Central memory CD8-positive, alpha-beta T cell (primary cell): ENCODE measurements at regions not wholly inside any gene's neighbourhood (a gene's known extent, or its start where the extent isn't known, plus 50 kb on each side); places are given as distances from the start of the nearest gene placed in this dataset.

Source experiments
- ATAC-seq: fragments of 150-1000 bp; cut with Tn5 transposase; replicated peaks from 2 replicates; pipeline ENCODE4 v1.10.0; 2022; ENCODE audit warnings: mild to moderate bottlenecking, moderate FRiP score, moderate number of reproducible peaks; ENCODE audit not compliant: poor library complexity, severe bottlenecking; ENCODE audit errors: extremely low read depth
- DNase-seq, 2 donors: peaks; one replicate each; pipeline ENCODE4 v3.0.0; 2021; ENCODE audit warnings: low spot score in 2 of 2
- H3K27ac Mint-ChIP-seq: one replicate; pipeline ENCODE4 v1.8.0; 2022; ENCODE audit warnings: low read depth, mild to moderate bottlenecking, moderate library complexity, mixed read lengths
- H3K27me3 Mint-ChIP-seq: one replicate; pipeline ENCODE4 v1.8.0; 2022; ENCODE audit warnings: mixed read lengths
- H3K36me3 Mint-ChIP-seq: one replicate; pipeline ENCODE4 v1.8.0; 2022; ENCODE audit warnings: mild to moderate bottlenecking, moderate library complexity, mixed read lengths; ENCODE audit not compliant: insufficient read depth
- H3K4me1 Mint-ChIP-seq: one replicate; pipeline ENCODE4 v1.8.0; 2022; ENCODE audit warnings: mixed read lengths
- H3K4me3 Mint-ChIP-seq: one replicate; pipeline ENCODE4 v1.8.0; 2022; ENCODE audit warnings: mild to moderate bottlenecking, moderate library complexity, mixed read lengths
- H3K9me3 Mint-ChIP-seq: one replicate; pipeline ENCODE4 v1.8.0; 2022; ENCODE audit warnings: mixed read lengths

- DNase-seq = no peak
- ATAC-seq = no peak
Measured at GRCh38 chr11:121696931-121697670, 244.3 kb upstream of the SORL1-AS1 start.

GRCh38 chr11:121696177-121696871 lies 243.6 kb upstream of the SORL1-AS1 start:
- no peak for ATAC-seq
- Mint-ChIP-seq H3K36me3 (no peaks in the 10 kb centered on the region), H3K27ac (no peak overlapping the region), H3K27me3 (peaks cover 5% of the 10 kb centered on the region), H3K9me3 (no peaks in the 10 kb centered on the region), H3K4me1 (no peaks in the 10 kb centered on the region), H3K4me3 (no peak overlapping the region)
- DNase-seq = no peak

More at GRCh38 chr11:121696931-121697670, 244.3 kb upstream of the SORL1-AS1 start:
- Mint-ChIP-seq H3K9me3 (no peaks in the 10 kb centered on the region), H3K4me3 (no peak overlapping the region), H3K27ac (no peak overlapping the region), H3K4me1 (no peaks in the 10 kb centered on the region), H3K27me3 (peaks cover 9% of the 10 kb centered on the region), H3K36me3 (no peaks in the 10 kb centered on the region)

GRCh38 chr11:121692236-121692635 lies 239.5 kb upstream of the SORL1-AS1 start:
- H3K4me1 Mint-ChIP-seq = no peaks in the 10 kb centered on the region
- no peak overlapping the region for H3K27ac Mint-ChIP-seq
- ATAC-seq (no peak), DNase-seq (no peak)
- H3K4me3 Mint-ChIP-seq = no peak overlapping the region
- no peaks in the 10 kb centered on the region for H3K9me3 Mint-ChIP-seq
- peaks cover 24% of the 10 kb centered on the region for H3K27me3 Mint-ChIP-seq
- no peaks in the 10 kb centered on the region for H3K36me3 Mint-ChIP-seq

- H3K36me3 Mint-ChIP-seq = no peaks in the 10 kb centered on the region
- ATAC-seq (no peak), DNase-seq (no peak)
- H3K9me3 Mint-ChIP-seq = no peaks in the 10 kb centered on the region
- H3K4me3 Mint-ChIP-seq = no peak overlapping the region
- peaks cover 35% of the 10 kb centered on the region for H3K27me3 Mint-ChIP-seq
- no peak overlapping the region for H3K27ac Mint-ChIP-seq
- no peaks in the 10 kb centered on the region for H3K4me1 Mint-ChIP-seq
Measured at GRCh38 chr11:121688860-121689614, 236.3 kb upstream of the SORL1-AS1 start.

- no peak for ATAC-seq
- Mint-ChIP-seq H3K4me3 (no peak overlapping the region), H3K27ac (no peak overlapping the region), H3K4me1 (no peaks in the 10 kb centered on the region), H3K36me3 (no peaks in the 10 kb centered on the region), H3K9me3 (no peaks in the 10 kb centered on the region), H3K27me3 (peaks cover 35% of the 10 kb centered on the region)
- no peak for DNase-seq
Measured at GRCh38 chr11:121688055-121688491, 235.3 kb upstream of the SORL1-AS1 start.

GRCh38 chr11:121683791-121684190 lies 231.0 kb upstream of the SORL1-AS1 start:
- Mint-ChIP-seq H3K4me1 (no peaks in the 10 kb centered on the region), H3K9me3 (no peaks in the 10 kb centered on the region), H3K36me3 (no peaks in the 10 kb centered on the region), H3K4me3 (no peak overlapping the region), H3K27me3 (peaks cover 47% of the 10 kb centered on the region), H3K27ac (no peak overlapping the region)
- DNase-seq = no peak
- no peak for ATAC-seq
